Loucy (cell line): ENCODE measurements at regions not wholly inside any gene's neighbourhood (a gene's known extent, or its start where the extent isn't known, plus 50 kb on each side); places are given as distances from the start of the nearest gene placed in this dataset.

Source experiments
- CTCF ChIP-seq: fragments of 200-600 bp; sonication (generic); conservative IDR thresholded peaks from 2 replicates; pipeline ENCODE4 v1.5.1; 2014; ENCODE audit warnings: mild to moderate bottlenecking, antibody characterized with exemption, low read length
- EZH2phosphoT487 ChIP-seq: fragments of 200-600 bp; IDR thresholded peaks from 2 replicates; pipeline ENCODE4 v1.6.1; 2018; ENCODE audit warnings: antibody characterized with exemption, mild to moderate bottlenecking, moderate library complexity, borderline replicate concordance

- TF ChIP-seq CTCF (no peak), EZH2phosphoT487 (no peak)
Measured at GRCh38 chr21:16040601-16041000, 310.8 kb downstream of the USP25 start.
